GM10266 (cell line): ENCODE measurements at regions not wholly inside any gene's neighbourhood (a gene's known extent, or its start where the extent isn't known, plus 50 kb on each side); places are given as distances from the start of the nearest gene placed in this dataset.

ENCODE experiments used
- DNase-seq: peaks from one replicate; pipeline ENCODE4 v3.0.0; 2012; ENCODE audit errors: extremely low spot score
- TF ChIP-seq, protein P1 (sequence below): IDR thresholded peaks from 2 replicates; pipeline ENCODE4 v1.5.1; 2012; ENCODE audit warnings: mild to moderate bottlenecking, low read depth; ENCODE audit not compliant: control insufficient read depth, insufficient read depth; ENCODE audit errors: missing control alignments

DNA sequence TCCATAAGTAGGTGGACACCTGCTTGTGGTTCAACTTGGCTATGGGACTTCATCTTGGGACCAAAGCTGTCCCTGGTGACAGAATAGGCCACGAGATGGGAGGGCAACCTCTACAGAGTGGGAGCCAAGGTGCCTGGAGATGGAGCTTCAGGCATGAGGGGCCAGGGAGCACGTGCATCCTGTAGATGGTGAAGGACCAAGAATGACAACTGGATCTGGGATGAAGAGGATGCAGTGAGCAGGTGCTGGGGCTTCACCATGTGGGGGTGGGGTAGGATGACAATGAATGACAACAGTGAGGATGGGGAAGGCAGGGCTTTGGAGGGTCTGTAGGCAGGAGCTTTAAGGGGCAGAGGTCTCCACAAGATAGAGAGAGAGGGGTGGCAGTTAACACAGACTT lies 372.0 kb upstream of the B3GAT1 start:
- TF ChIP-seq, protein P1, sequence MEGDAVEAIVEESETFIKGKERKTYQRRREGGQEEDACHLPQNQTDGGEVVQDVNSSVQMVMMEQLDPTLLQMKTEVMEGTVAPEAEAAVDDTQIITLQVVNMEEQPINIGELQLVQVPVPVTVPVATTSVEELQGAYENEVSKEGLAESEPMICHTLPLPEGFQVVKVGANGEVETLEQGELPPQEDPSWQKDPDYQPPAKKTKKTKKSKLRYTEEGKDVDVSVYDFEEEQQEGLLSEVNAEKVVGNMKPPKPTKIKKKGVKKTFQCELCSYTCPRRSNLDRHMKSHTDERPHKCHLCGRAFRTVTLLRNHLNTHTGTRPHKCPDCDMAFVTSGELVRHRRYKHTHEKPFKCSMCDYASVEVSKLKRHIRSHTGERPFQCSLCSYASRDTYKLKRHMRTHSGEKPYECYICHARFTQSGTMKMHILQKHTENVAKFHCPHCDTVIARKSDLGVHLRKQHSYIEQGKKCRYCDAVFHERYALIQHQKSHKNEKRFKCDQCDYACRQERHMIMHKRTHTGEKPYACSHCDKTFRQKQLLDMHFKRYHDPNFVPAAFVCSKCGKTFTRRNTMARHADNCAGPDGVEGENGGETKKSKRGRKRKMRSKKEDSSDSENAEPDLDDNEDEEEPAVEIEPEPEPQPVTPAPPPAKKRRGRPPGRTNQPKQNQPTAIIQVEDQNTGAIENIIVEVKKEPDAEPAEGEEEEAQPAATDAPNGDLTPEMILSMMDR, result no peak
- DNase-seq, result no peak

GRCh38 chr11:134783234-134783633 lies 371.2 kb upstream of the B3GAT1 start:
- TF ChIP-seq, protein P1, result no peak
- no peak for DNase-seq

DNA sequence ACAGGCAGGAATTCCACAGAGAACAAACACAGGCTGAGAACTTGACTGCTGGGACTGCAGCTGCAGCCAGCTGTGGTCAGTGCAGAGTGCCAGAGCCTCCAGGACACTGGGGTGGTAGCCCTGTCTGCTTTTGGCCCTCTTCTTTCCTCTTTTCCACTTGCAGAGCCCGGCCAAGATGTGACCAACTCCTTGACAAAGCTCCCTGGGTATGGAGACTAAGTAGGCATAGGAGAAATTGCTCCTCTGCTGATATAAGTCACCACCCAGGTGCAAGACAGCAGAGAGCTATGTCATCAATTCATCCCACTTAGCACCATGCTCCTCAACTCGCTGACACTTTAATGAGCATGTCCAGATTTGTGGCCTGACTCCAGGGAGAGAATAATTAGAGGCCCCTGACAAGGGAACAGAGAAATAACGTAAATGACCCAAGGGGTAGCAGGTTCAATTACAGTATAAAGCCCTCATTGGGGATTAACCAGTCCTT lies 369.4 kb upstream of the B3GAT1 start:
- no peak for DNase-seq
- TF ChIP-seq, protein P1, result no peak

DNA sequence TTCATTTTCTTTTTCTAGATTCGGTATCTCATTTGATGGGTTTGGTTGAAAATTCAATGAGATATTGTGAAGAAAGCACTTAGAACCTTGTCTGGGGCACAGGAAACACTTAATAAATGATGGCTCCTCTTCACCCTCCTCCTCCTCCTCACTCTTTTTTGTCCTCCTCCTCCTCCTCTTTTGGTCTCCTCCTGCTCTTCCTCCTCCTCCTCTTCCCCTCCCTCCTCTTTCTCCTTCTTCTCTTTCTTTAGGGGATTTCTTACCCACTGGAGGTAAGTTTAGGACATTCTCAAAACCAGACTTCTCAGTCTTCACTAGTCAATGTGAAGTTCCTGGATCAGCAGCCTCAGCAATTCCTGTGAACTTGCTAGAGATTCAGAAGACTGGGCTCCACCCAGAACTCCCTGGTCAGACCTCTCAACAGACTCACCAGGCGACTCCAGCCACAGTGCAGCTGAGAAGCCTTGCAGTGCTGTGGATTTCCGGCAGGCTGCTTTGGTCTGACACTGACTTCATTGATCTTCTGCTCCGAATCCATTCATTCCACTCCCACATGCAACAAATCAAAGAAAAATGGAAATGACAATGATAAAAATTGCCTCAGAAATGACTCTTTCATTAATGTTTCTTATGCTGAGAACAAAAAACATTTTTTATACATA lies 368.6 kb upstream of the B3GAT1 start:
- TF ChIP-seq, protein P1, result no peak
- DNase-seq, result no peak

- no peak for DNase-seq
- TF ChIP-seq, protein P1, result no peak
Observed at GRCh38 chr11:134779179-134779578, 367.1 kb upstream of the B3GAT1 start.

GRCh38 chr11:134768463-134768862 lies 356.4 kb upstream of the B3GAT1 start:
- TF ChIP-seq, protein P1, result no peak
- DNase-seq, result no peak

DNA sequence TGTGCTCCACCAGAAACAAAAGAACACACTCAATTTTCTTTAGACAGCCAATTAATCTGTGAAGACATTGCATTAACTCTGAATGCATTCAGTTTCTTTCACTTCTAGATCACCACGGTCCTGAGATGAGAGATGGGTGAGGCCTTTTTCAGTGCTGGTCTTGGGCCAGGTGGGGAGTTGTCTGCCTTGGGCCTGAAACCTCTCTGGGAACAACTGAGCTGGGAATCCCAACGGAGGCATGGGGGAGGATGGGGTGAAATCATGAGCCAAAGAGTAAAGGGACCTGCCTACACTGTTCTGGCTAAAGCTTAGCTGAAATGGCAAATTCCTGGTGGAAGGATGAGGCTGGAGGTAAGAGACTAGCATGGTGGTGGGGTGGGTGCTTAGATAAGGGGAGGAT lies 353.5 kb upstream of the B3GAT1 start:
- TF ChIP-seq, protein P1, result no peak

More for the DNA sequence above, 353.5 kb upstream of the B3GAT1 start:
- no peak for DNase-seq
